ENCODE measurements at regions not wholly inside any gene's neighbourhood (a gene's known extent, or its start where the extent isn't known, plus 50 kb on each side); places are given as distances from the start of the nearest gene placed in this dataset.

DNA sequence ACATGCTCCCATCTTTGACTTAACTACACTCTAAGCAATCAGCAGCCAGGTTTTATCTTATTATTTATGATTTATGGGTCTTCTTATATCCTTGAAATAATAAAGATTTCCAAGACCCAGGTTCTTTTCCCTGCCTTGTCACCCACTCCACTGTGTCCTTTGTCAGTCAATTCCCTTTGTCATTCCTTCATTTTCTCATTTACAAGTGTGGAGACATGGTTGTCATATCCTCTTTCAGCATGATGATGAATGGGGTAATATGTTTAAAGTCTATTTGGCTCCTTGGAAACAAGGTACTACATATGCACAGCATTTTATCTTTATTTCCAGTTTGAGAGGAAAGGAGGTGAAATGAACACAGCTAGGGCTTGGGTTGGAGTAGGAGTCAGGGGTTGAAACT lies 521.8 kb downstream of the LMO7 start:
- no peak for TF ChIP-seq POLR2A (IDR thresholded peaks at IDR 0.05)
- TF ChIP-seq, protein P1, sequence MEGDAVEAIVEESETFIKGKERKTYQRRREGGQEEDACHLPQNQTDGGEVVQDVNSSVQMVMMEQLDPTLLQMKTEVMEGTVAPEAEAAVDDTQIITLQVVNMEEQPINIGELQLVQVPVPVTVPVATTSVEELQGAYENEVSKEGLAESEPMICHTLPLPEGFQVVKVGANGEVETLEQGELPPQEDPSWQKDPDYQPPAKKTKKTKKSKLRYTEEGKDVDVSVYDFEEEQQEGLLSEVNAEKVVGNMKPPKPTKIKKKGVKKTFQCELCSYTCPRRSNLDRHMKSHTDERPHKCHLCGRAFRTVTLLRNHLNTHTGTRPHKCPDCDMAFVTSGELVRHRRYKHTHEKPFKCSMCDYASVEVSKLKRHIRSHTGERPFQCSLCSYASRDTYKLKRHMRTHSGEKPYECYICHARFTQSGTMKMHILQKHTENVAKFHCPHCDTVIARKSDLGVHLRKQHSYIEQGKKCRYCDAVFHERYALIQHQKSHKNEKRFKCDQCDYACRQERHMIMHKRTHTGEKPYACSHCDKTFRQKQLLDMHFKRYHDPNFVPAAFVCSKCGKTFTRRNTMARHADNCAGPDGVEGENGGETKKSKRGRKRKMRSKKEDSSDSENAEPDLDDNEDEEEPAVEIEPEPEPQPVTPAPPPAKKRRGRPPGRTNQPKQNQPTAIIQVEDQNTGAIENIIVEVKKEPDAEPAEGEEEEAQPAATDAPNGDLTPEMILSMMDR (IDR thresholded peaks at IDR 0.05), result no peak

All from tibial nerve (tissue), 3 donors.